HuH-7.5 (cell line): ENCODE measurements at regions not wholly inside any gene's neighbourhood (a gene's known extent, or its start where the extent isn't known, plus 50 kb on each side); places are given as distances from the start of the nearest gene placed in this dataset.
A peak's percentile ranks its signal among the peaks of the same experiment; 100 is the strongest.

Experiments
- DNase-seq: peaks from one replicate; pipeline ENCODE4 v3.0.0; 2011; ENCODE audit warnings: low spot score

- no peak for DNase-seq
Observed at GRCh38 chr7:138257459-138258196, 181.4 kb downstream of the AKR1D1 start.

GRCh38 chr7:138258197-138258559 is 181.9 kb downstream of the AKR1D1 start:
- no peak for DNase-seq

- DNase-seq, result no peak
Observed at GRCh38 chr7:138259675-138260074, 183.4 kb downstream of the AKR1D1 start.

- DNase-seq, result no peak
Observed at GRCh38 chr7:138267934-138268333, 191.7 kb downstream of the AKR1D1 start.

- DNase-seq, result no peak
Observed at GRCh38 chr7:138276891-138277290, 183.2 kb upstream of the TRIM24 start.

- no peak for DNase-seq
Observed at GRCh38 chr7:138278601-138279000, 181.5 kb upstream of the TRIM24 start.

- DNase-seq, result no peak
Observed at GRCh38 chr7:138282997-138283396, 177.1 kb upstream of the TRIM24 start.

GRCh38 chr7:138285129-138285528 is 174.9 kb upstream of the TRIM24 start:
- no peak for DNase-seq

- DNase-seq, result no peak
Observed at GRCh38 chr7:138286846-138287245, 173.2 kb upstream of the TRIM24 start.

GRCh38 chr7:138287549-138287948 is 172.5 kb upstream of the TRIM24 start:
- DNase-seq, result no peak

- DNase-seq, result no peak
Observed at GRCh38 chr7:138289082-138289481, 171.0 kb upstream of the TRIM24 start.

- no peak for DNase-seq
Observed at GRCh38 chr7:138289864-138290263, 170.2 kb upstream of the TRIM24 start.

GRCh38 chr7:138292951-138293350 is 167.1 kb upstream of the TRIM24 start:
- no peak for DNase-seq

- DNase-seq, result no peak
Observed at GRCh38 chr7:138295049-138295637, 164.9 kb upstream of the TRIM24 start.

- no peak for DNase-seq
Observed at GRCh38 chr7:138297526-138297925, 162.5 kb upstream of the TRIM24 start.

- DNase-seq, result no peak
Observed at GRCh38 chr7:138299066-138299465, 161.0 kb upstream of the TRIM24 start.

- DNase-seq, result no peak
Observed at GRCh38 chr7:138303230-138304070, 156.6 kb upstream of the TRIM24 start.

GRCh38 chr7:138304071-138304320 is 156.1 kb upstream of the TRIM24 start:
- DNase-seq, result no peak

- no peak for DNase-seq
Observed at GRCh38 chr7:138307633-138308032, 152.4 kb upstream of the TRIM24 start.

GRCh38 chr7:138308136-138308535 is 151.9 kb upstream of the TRIM24 start:
- no peak for DNase-seq

- DNase-seq, result no peak
Observed at GRCh38 chr7:138309186-138309585, 150.9 kb upstream of the TRIM24 start.

GRCh38 chr7:138313829-138314178 is 146.3 kb upstream of the TRIM24 start:
- no peak for DNase-seq

- DNase-seq, result peak; percentile 29
Observed at GRCh38 chr7:138316421-138317043, 143.5 kb upstream of the TRIM24 start.
